MM.1S (cell line): ENCODE measurements at regions not wholly inside any gene's neighbourhood (a gene's known extent, or its start where the extent isn't known, plus 50 kb on each side); places are given as distances from the start of the nearest gene placed in this dataset.

ENCODE experiments used
- CTCF ChIP-seq: fragments of 300-600 bp; sonication (generic); IDR thresholded peaks from 2 replicates; pipeline ENCODE4 v1.5.1; 2016; ENCODE audit warnings: antibody characterized with exemption, low read length, mixed read lengths
- EZH2phosphoT487 ChIP-seq: fragments of 300-600 bp; sonication (generic); IDR thresholded peaks from 2 replicates; pipeline ENCODE4 v1.6.1; 2018; ENCODE audit warnings: antibody characterized with exemption, low read length

- TF ChIP-seq CTCF = no peak
- TF ChIP-seq EZH2phosphoT487 = no peak
Observed at GRCh38 chr13:71358218-71358617, 508.8 kb downstream of the DACH1 start.
